Adrenal gland (tissue), 5 donors: ENCODE measurements at regions not wholly inside any gene's neighbourhood (a gene's known extent, or its start where the extent isn't known, plus 50 kb on each side); places are given as distances from the start of the nearest gene placed in this dataset.

ENCODE experiments used
- POLR2A ChIP-seq, 2 donors: fragments of 450-650 bp; IDR thresholded peaks; one replicate each; pipeline ENCODE4 v1.6.1; 2017; ENCODE audit warnings: antibody characterized with exemption in 2 of 2, mild to moderate bottlenecking in 2 of 2, moderate library complexity in 1 of 2
- TF ChIP-seq, protein P1 (sequence below), 6 experiments: fragments of 450-650 bp in 4 of 6; fragments of 200-600 bp in 2 of 6; sonication (generic) in 1 of 6; IDR thresholded peaks; 1 replicate in 5 of 6; 2 replicates in 1 of 6; pipeline versions ENCODE4 v1.5.1 to v1.8.0; 2016 to 2021; ENCODE audit warnings: antibody characterized with exemption in 6 of 6, mild to moderate bottlenecking in 2 of 6, moderate library complexity in 1 of 6
- donor health status: DM: no; HTN: no; CAD: no.

DNA sequence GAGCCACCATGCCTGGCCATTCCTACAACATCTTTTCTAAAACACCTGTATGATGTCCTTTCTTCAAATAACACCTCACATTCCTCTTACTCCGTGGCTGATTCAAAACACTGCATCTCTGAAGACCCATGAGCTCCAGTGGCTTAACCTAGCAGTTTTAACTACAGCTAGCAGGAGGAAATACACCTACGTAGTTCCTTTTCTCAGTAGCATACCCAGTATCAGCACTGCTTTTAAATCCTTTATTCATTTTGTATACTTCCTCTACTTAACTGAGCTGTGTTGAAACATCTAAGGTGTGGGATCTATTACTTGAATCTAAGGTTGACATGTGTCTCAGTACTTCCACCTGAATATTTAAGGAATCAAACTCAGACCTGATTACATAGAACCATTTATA lies 113.6 kb upstream of the CCDC28A start:
- TF ChIP-seq, protein P1, sequence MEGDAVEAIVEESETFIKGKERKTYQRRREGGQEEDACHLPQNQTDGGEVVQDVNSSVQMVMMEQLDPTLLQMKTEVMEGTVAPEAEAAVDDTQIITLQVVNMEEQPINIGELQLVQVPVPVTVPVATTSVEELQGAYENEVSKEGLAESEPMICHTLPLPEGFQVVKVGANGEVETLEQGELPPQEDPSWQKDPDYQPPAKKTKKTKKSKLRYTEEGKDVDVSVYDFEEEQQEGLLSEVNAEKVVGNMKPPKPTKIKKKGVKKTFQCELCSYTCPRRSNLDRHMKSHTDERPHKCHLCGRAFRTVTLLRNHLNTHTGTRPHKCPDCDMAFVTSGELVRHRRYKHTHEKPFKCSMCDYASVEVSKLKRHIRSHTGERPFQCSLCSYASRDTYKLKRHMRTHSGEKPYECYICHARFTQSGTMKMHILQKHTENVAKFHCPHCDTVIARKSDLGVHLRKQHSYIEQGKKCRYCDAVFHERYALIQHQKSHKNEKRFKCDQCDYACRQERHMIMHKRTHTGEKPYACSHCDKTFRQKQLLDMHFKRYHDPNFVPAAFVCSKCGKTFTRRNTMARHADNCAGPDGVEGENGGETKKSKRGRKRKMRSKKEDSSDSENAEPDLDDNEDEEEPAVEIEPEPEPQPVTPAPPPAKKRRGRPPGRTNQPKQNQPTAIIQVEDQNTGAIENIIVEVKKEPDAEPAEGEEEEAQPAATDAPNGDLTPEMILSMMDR (IDR thresholded peaks at IDR 0.05) = no peak
- no peak for TF ChIP-seq POLR2A (IDR thresholded peaks at IDR 0.05)
